Thymus (tissue), 11 donors: ENCODE measurements at regions not wholly inside any gene's neighbourhood (a gene's known extent, or its start where the extent isn't known, plus 50 kb on each side); places are given as distances from the start of the nearest gene placed in this dataset.
"Not testable (repeated sequence)": the region's sequence is repeated elsewhere in the genome, so short reads cannot be mapped to it uniquely, and the experiment has no call there.

Experiments
- DNase-seq, 9 donors: peaks; one replicate each; pipeline ENCODE4 v3.0.0-alpha.2; 2013; ENCODE audit warnings: low spot score in 9 of 9, low read depth in 6 of 9, missing footprints in 1 of 9
- H3K27ac ChIP-seq, 2 donors: one replicate each; pipeline ENCODE4 v1.5.1; 2013; ENCODE audit warnings: control low read depth in 1 of 2, low read depth in 1 of 2, low read length in 1 of 2, mild to moderate bottlenecking in 1 of 2, moderate library complexity in 1 of 2
- H3K27me3 ChIP-seq, 2 donors: one replicate each; pipeline ENCODE4 v1.5.1; 2013; ENCODE audit warnings: low read length in 1 of 2; ENCODE audit not compliant: control insufficient read depth in 2 of 2, insufficient read depth in 1 of 2
- H3K36me3 ChIP-seq, 2 donors: one replicate each; pipeline ENCODE4 v1.5.1; 2013; ENCODE audit warnings: low read length in 1 of 2, mild to moderate bottlenecking in 1 of 2, moderate library complexity in 1 of 2; ENCODE audit not compliant: control insufficient read depth in 2 of 2, insufficient read depth in 2 of 2
- H3K4me1 ChIP-seq, 2 donors: one replicate each; pipeline ENCODE4 v1.5.1; 2013; ENCODE audit warnings: low read length in 2 of 2; ENCODE audit not compliant: control insufficient read depth in 2 of 2, insufficient read depth in 2 of 2
- H3K4me3 ChIP-seq, 2 donors: one replicate each; pipeline ENCODE4 v1.5.1; 2013; ENCODE audit warnings: low read length in 2 of 2, control low read depth in 1 of 2, mild to moderate bottlenecking in 1 of 2
- H3K9me3 ChIP-seq, 2 donors: one replicate each; pipeline ENCODE4 v1.5.1; 2013; ENCODE audit warnings: low read length in 1 of 2, mild to moderate bottlenecking in 1 of 2; ENCODE audit not compliant: control insufficient read depth in 2 of 2, insufficient read depth in 1 of 2
- WGBS: extraction: QIAGEN DNeasy Blood & Tissue Kit; methylation state at CpG from one replicate; pipeline ENCODE4 v1.1.7; 2013; 5-methylcytosine and 5-hydroxymethylcytosine counted together
- donor health status: healthy.

DNA sequence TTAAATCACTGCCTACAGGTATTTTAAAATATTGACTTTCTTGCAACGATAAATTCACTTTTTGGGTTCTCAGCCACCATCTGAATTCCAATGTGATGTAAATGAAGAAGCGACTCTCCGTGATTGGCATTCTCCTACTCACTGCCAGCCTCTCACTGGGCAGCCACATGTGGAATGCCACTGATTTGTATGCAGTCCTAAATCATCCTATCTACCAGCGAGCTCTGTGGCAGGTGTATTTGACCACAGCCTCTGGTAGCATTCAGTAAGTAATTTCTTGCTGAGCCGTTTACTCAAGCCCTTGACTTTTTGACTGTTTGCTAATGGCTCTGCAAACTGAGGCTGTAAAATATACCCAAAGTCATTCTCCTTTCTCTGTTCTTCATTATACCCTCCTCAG lies 559.0 kb upstream of the SLC10A2 start:
- DNase-seq = no peak
- 93% methylated on average over 5 of the region's 5 CpGs for WGBS
- H3K36me3 ChIP-seq = no peaks in the 10 kb centered on the region
- no peaks in the 10 kb centered on the region for H3K27me3 ChIP-seq
- H3K27ac ChIP-seq = no peak overlapping the region
- H3K9me3 ChIP-seq = no peaks in the 10 kb centered on the region
- H3K4me3 ChIP-seq = no peak overlapping the region
- no peaks in the 10 kb centered on the region for H3K4me1 ChIP-seq

DNA sequence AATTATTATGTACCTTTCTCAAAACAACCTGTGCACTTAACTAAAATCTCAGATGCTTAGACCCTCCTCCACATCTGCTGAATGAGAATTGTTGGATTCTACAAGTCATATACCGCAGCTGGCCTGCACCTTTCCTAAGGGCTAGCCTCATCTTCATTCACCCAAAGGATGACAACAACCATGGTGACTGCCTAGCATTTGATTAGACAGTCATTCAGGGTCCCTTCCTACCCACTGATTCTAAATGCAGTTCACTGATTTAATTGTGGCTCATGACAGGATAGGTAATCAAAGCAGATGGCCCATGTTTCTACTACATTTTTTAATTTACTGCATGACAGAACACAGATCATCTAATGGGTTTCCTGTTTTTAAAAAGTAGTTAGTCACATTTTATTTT lies 551.9 kb upstream of the SLC10A2 start:
- 94% methylated on average over 1 of the region's 1 CpG for WGBS
- no peak for DNase-seq

DNA sequence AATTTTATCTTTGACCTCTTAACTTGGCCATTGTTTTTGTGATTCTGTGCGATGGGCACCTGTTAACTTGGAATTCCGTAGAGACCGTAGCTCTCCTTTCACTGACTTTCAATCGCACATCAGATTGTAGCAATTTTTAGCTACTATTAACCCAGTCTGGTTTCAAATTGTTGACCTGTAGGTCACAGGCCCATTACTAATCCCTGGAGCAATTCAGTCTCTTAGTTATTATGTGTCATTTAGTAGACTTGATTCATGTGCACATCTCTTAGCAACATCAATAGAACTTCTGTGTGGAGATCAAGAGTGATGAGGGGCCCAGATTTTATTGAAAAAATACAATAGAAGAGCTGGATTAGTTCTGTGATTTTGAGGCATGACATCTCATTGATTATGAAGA lies 549.6 kb upstream of the SLC10A2 start:
- no peak for DNase-seq
- Histone ChIP-seq H3K27me3 (no peaks in the 10 kb centered on the region), H3K9me3 (no peaks in the 10 kb centered on the region), H3K4me1 (no peaks in the 10 kb centered on the region), H3K36me3 (no peaks in the 10 kb centered on the region), H3K27ac (no peak overlapping the region), H3K4me3 (no peak overlapping the region)
- 93% methylated on average over 4 of the region's 4 CpGs for WGBS

More for the DNA sequence above, 551.9 kb upstream of the SLC10A2 start:
- Histone ChIP-seq H3K4me1 (no peaks in the 10 kb centered on the region), H3K27ac (no peak overlapping the region), H3K9me3 (no peaks in the 10 kb centered on the region), H3K27me3 (no peaks in the 10 kb centered on the region), H3K36me3 (no peaks in the 10 kb centered on the region), H3K4me3 (no peak overlapping the region)

DNA sequence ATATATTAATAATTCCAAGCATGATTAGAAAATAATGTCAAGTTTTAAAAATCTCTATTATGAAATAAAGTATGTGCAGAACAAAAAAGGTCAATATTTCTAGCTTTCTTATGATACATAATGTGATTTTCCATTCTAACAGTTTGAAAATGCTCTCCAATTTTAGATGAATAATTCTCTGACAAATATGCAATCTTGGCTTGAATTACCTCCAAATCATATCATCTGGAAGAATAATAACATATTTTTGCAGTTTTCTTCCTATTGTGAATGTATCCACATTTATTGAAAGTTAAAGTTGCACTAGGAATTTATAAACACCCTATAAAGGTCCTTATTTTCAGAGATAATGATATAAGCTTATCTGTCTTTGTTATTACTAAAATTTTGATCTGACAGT lies 548.5 kb upstream of the SLC10A2 start:
- Histone ChIP-seq H3K4me3 (no peak overlapping the region), H3K9me3 (no peaks in the 10 kb centered on the region), H3K36me3 (no peaks in the 10 kb centered on the region), H3K27me3 (no peaks in the 10 kb centered on the region), H3K27ac (no peak overlapping the region), H3K4me1 (no peaks in the 10 kb centered on the region)
- no peak for DNase-seq

DNA sequence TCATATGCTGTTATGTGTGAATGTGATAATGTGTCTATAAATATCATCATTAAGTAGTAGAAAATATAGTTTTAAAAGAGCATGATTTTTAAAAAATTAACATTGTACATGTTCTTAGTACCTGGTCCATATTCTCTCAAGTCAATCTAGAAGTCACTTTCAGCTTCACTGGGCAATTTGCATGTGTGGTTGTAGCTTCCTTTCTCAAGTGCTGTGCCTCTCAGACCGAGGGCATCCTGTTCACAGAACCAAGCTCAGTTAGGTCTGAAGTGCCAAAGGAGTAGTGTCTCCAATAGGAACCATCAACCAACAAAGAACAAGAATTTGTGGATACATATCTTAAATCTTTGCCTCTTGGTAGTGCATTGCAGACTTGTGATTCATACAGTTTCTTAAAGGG lies 541.8 kb upstream of the SLC10A2 start:
- no peak overlapping the region for H3K27ac ChIP-seq
- H3K4me3 ChIP-seq = no peak overlapping the region
- no peaks in the 10 kb centered on the region for H3K27me3 ChIP-seq
- H3K4me1 ChIP-seq = no peaks in the 10 kb centered on the region
- H3K9me3 ChIP-seq = peaks cover 0 to 3% of the 10 kb centered on the region in 2 donors
- DNase-seq = no peak
- no peaks in the 10 kb centered on the region for H3K36me3 ChIP-seq
- WGBS = 77% methylated on average over 1 of the region's 1 CpG

DNA sequence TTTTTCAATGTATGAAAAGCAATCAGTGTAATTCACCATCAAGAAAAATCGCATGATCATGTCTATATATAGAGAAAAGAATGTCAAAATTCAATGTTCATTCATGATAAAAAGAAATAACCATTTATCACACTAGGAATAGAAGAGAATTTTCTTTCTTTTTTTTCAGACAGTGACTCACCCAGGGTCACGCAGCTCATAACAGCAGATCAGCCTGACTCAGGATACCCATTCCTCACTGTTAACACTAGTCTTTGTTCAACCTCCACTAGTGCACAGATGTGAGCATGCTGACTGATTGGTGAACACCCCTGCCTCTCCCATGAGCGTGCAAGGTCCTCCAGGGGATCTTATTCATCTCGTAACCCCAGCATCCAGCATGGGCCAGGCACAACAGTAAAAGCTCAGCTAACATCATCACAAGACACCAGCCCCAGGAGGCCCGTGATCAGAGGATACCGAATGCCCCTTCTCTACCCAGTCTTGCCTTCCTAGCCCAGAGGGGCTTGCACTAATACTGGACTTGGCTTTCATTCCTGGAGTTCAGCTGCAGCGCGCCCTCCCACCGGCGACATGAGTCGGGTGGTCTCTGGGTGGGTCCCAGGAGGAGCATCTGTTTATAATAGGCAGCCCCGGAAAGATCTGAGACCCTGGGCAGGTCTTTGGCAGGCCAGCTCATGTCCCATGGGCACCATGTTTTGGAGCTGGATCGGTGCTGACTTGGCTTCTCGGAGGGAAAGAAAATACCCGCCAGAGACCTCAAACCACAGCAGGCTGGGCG lies 539.5 kb upstream of the SLC10A2 start:
- Histone ChIP-seq H3K27ac (no peak overlapping the region), H3K36me3 (no peaks in the 10 kb centered on the region), H3K4me3 (no peak overlapping the region), H3K27me3 (no peaks in the 10 kb centered on the region), H3K9me3 (peaks cover 0 to 3% of the 10 kb centered on the region in 2 donors), H3K4me1 (no peaks in the 10 kb centered on the region)
- WGBS = 94% methylated on average over 16 of the region's 16 CpGs
- no peak for DNase-seq

DNA sequence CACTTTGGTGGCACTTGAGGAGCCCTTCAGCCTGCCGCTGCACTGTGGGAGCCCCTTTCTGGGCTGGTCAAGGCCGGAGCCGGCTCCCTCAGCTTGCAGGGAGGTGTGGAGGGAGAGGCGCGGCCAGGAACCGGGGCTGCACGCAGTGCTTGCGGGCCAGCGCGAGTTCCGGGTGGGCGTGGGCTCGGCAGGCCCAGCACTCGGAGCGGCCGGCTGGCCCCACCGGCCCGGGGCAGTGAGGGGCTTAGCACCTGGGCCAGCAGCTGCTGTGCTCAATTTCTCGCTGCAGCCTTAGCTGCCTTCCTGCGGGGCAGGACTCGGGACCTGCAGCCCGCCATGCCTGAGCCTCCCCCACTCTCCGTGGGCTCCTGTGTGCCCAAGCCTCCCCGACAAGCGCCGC lies 533.7 kb upstream of the SLC10A2 start:
- not testable (repeated sequence) for H3K9me3 ChIP-seq, H3K27me3 ChIP-seq, H3K36me3 ChIP-seq, DNase-seq, H3K4me3 ChIP-seq, H3K27ac ChIP-seq, H3K4me1 ChIP-seq
- 95% methylated on average over 26 of the region's 26 CpGs for WGBS

DNA sequence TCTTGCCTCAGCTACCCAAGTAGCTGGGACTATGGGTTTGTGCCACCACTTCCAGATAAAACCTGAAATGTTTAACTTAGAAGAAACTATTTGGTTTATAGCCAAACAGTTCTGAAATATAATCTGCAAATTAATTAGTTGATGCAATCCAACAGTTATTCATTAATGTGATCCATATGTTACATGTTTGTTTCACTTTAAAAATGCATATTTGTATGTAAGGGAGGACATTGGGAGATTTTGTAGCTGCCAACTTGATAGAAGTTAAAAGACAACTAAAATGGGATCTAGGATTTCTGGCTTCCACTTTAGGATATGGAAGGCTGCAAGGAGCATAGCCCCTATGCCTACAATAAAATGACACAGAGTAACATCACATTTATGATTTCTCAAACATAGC lies 532.5 kb upstream of the SLC10A2 start:
- Histone ChIP-seq H3K4me3 (no peak overlapping the region), H3K27me3 (no peaks in the 10 kb centered on the region), H3K27ac (no peak overlapping the region), H3K9me3 (no peaks in the 10 kb centered on the region), H3K4me1 (no peaks in the 10 kb centered on the region), H3K36me3 (no peaks in the 10 kb centered on the region)
- no peak for DNase-seq

DNA sequence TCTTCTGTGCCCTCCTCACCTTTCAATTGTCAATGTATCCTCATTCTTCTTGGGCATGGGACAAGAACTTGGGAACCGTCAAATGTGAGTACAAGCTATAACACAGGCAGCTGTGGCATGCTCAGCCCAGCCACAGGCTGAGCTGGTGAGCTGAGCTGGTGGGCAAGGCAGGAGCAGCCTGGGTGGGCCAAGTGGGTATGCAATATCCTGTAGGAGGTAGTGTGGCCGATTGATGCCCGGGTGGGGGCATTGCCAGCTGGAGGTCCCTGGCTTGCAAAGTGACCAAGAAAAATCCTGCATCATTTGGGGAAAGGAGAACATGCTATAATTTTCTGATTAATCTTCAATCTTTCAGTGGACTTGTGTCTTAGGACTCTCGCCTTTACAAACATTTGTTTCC lies 507.2 kb upstream of the SLC10A2 start:
- WGBS = 93% methylated on average over 4 of the region's 4 CpGs
- Histone ChIP-seq H3K36me3 (no peaks in the 10 kb centered on the region), H3K4me3 (no peak overlapping the region), H3K9me3 (peaks cover 0 to 6% of the 10 kb centered on the region in 2 donors), H3K4me1 (no peaks in the 10 kb centered on the region), H3K27ac (no peak overlapping the region), H3K27me3 (no peaks in the 10 kb centered on the region)
- no peak for DNase-seq
